Endothelial cell of umbilical vein (primary cell): ENCODE measurements at regions not wholly inside any gene's neighbourhood (a gene's known extent, or its start where the extent isn't known, plus 50 kb on each side); places are given as distances from the start of the nearest gene placed in this dataset.

Source experiments
- EZH2 ChIP-seq: IDR thresholded peaks from 2 replicates; pipeline ENCODE4 v1.6.1; 2012; ENCODE audit warnings: borderline replicate concordance, low read depth, mild to moderate bottlenecking, moderate library complexity, low read length, inconsistent platforms; ENCODE audit not compliant: severe bottlenecking
- FOS ChIP-seq: IDR thresholded peaks from 2 replicates; pipeline ENCODE4 v1.6.1; 2011; ENCODE audit warnings: mild to moderate bottlenecking, low read length, moderate library complexity, borderline replicate concordance; ENCODE audit not compliant: insufficient read depth

DNA sequence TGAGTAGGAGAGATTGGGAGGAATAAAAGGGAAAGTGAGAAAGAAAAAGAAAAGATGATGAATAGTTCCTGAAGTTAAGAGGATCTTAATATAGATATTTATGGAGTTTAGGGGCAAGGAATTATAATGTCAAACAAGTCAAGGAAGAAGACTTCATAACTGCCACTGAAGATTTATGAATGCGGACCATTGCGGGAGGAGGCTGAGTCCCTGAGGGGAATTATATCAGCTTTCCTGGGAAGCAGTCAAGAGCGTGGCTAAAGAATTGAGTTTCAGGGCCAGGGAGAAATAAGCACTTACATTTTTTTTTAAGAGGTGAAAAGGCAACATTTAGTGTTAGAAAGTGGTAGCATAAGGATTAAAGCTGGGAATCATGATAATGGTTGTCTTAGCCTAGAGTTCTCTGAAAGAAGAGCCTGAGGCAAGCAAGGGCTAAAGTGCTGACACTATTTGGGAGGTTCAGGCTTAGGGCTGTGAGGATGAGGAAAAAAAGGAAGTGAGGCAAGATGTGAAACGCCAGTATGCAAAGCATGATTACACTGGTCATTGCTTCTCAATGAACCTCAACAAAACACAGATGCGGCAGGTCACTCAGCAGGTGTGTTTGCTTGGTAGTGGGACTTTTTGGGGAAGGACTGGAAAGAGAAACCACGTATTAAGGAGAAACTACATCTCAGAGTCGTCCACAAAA is 217.1 kb downstream of the SLC4A3 start:
- TF ChIP-seq EZH2 = no peak
- no peak for TF ChIP-seq FOS
